Endothelial cell (in vitro differentiated cells): ENCODE measurements at regions not wholly inside any gene's neighbourhood (a gene's known extent, or its start where the extent isn't known, plus 50 kb on each side); places are given as distances from the start of the nearest gene placed in this dataset.

Experiments
- DNase-seq: peaks from one replicate; pipeline ENCODE4 v3.0.0; 2021; ENCODE audit warnings: low spot score
- H3K27ac Mint-ChIP-seq: one replicate; pipeline ENCODE4 v1.8.0; 2021; ENCODE audit warnings: mixed read lengths, inconsistent platforms; ENCODE audit not compliant: unreplicated experiment
- H3K27me3 Mint-ChIP-seq: one replicate; pipeline ENCODE4 v1.8.0; 2021; ENCODE audit warnings: mild to moderate bottlenecking, moderate library complexity, mixed read lengths, inconsistent platforms; ENCODE audit not compliant: unreplicated experiment
- H3K36me3 Mint-ChIP-seq: one replicate; pipeline ENCODE4 v1.8.0; 2021; ENCODE audit warnings: mild to moderate bottlenecking, low read depth, mixed read lengths, inconsistent platforms; ENCODE audit not compliant: unreplicated experiment
- H3K4me1 Mint-ChIP-seq: one replicate; pipeline ENCODE4 v1.8.0; 2021; ENCODE audit warnings: mild to moderate bottlenecking, mixed read lengths, inconsistent platforms; ENCODE audit not compliant: unreplicated experiment
- H3K4me3 Mint-ChIP-seq: one replicate; pipeline ENCODE4 v1.8.0; 2021; ENCODE audit warnings: mild to moderate bottlenecking, mixed read lengths, inconsistent platforms; ENCODE audit not compliant: unreplicated experiment
- H3K9me3 Mint-ChIP-seq: one replicate; pipeline ENCODE4 v1.8.0; 2021; ENCODE audit warnings: mixed read lengths, inconsistent platforms; ENCODE audit not compliant: unreplicated experiment
- CTCF ChIP-seq: fragments of 200-600 bp; sonication (generic); IDR thresholded peaks from one replicate; pipeline ENCODE4 v1.5.0; 2021; ENCODE audit warnings: antibody characterized with exemption; ENCODE audit not compliant: unreplicated experiment

GRCh38 chr2:120986898-120987650, 251.4 kb downstream of the GLI2 start:
- no peaks in the 10 kb centered on the region for H3K4me1 Mint-ChIP-seq
- H3K9me3 Mint-ChIP-seq: no peaks in the 10 kb centered on the region
- no peak overlapping the region for H3K4me3 Mint-ChIP-seq
- no peak for DNase-seq
- no peak overlapping the region for H3K27ac Mint-ChIP-seq
- H3K27me3 Mint-ChIP-seq: peaks cover 8% of the 10 kb centered on the region
- peaks cover 4% of the 10 kb centered on the region for H3K36me3 Mint-ChIP-seq
- no peak for TF ChIP-seq CTCF

- H3K36me3 Mint-ChIP-seq: peaks cover 4% of the 10 kb centered on the region
- no peak overlapping the region for H3K4me3 Mint-ChIP-seq
- peaks cover 10% of the 10 kb centered on the region for H3K27me3 Mint-ChIP-seq
- H3K4me1 Mint-ChIP-seq: no peaks in the 10 kb centered on the region
- no peak for DNase-seq
- no peaks in the 10 kb centered on the region for H3K9me3 Mint-ChIP-seq
- H3K27ac Mint-ChIP-seq: no peak overlapping the region
- no peak for TF ChIP-seq CTCF
Measured at GRCh38 chr2:120988051-120988699, 252.5 kb downstream of the GLI2 start.

GRCh38 chr2:120988700-120989511, 253.2 kb downstream of the GLI2 start:
- Mint-ChIP-seq H3K27me3 (peaks cover 9% of the 10 kb centered on the region), H3K9me3 (no peaks in the 10 kb centered on the region), H3K36me3 (peaks cover under 1% of the 10 kb centered on the region), H3K4me3 (no peak overlapping the region), H3K27ac (no peak overlapping the region), H3K4me1 (no peaks in the 10 kb centered on the region)
- TF ChIP-seq CTCF: no peak
- DNase-seq: no peak

GRCh38 chr2:120989512-120990441, 254.1 kb downstream of the GLI2 start:
- H3K4me3 Mint-ChIP-seq: no peak overlapping the region
- H3K36me3 Mint-ChIP-seq: no peaks in the 10 kb centered on the region
- peaks cover 9% of the 10 kb centered on the region for H3K27me3 Mint-ChIP-seq
- TF ChIP-seq CTCF: no peak
- DNase-seq: no peak
- H3K4me1 Mint-ChIP-seq: no peaks in the 10 kb centered on the region
- H3K9me3 Mint-ChIP-seq: no peaks in the 10 kb centered on the region
- no peak overlapping the region for H3K27ac Mint-ChIP-seq
